Body of pancreas (tissue), 4 donors: ENCODE measurements at regions not wholly inside any gene's neighbourhood (a gene's known extent, or its start where the extent isn't known, plus 50 kb on each side); places are given as distances from the start of the nearest gene placed in this dataset.

Experiments
- CTCF ChIP-seq, 7 experiments: fragments of 450-650 bp in 4 of 7; fragments of 200-600 bp in 3 of 7; sonication (generic) in 3 of 7; IDR thresholded peaks; one replicate each; pipeline ENCODE4 v1.5.1; 2016 to 2019; ENCODE audit warnings: antibody characterized with exemption in 7 of 7
- POLR2A ChIP-seq, 3 donors: fragments of 450-650 bp; IDR thresholded peaks; one replicate each; pipeline ENCODE4 v1.6.1; 2016; ENCODE audit warnings: antibody characterized with exemption in 3 of 3, mild to moderate bottlenecking in 2 of 3

GRCh38 chr6:56814802-56815201 is 140.1 kb upstream of the BEND6 start:
- TF ChIP-seq POLR2A (IDR thresholded peaks at IDR 0.05) = no peak
- TF ChIP-seq CTCF (IDR thresholded peaks at IDR 0.05) = no peak
